ENCODE measurements at regions not wholly inside any gene's neighbourhood (a gene's known extent, or its start where the extent isn't known, plus 50 kb on each side); places are given as distances from the start of the nearest gene placed in this dataset.

DNA sequence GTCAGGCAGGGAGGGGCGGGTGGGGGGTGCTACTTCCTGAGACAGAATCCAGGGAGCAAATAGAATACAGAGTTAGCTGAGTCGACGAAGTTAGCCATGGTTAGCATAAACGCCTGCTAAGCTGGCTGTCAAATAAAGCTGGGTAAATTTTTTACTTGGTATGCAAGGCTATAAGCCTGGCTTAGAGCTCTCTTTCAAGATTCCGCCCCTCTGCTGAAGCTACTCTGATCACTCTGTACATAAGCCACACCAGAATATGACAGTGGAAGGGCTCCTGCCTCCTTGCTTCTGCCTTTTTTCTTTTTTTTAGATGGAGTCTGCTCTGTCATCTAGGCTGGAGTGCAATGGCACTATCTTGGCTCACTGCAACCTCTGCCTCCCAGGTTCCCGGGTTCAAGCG lies 58.3 kb downstream of the CYRIA start:
- no peak for TF ChIP-seq TOX (CRISPR knock-in tag; IDR thresholded peaks at IDR 0.05; ENCODE audit: borderline replicate concordance)
- TF ChIP-seq, protein P1, sequence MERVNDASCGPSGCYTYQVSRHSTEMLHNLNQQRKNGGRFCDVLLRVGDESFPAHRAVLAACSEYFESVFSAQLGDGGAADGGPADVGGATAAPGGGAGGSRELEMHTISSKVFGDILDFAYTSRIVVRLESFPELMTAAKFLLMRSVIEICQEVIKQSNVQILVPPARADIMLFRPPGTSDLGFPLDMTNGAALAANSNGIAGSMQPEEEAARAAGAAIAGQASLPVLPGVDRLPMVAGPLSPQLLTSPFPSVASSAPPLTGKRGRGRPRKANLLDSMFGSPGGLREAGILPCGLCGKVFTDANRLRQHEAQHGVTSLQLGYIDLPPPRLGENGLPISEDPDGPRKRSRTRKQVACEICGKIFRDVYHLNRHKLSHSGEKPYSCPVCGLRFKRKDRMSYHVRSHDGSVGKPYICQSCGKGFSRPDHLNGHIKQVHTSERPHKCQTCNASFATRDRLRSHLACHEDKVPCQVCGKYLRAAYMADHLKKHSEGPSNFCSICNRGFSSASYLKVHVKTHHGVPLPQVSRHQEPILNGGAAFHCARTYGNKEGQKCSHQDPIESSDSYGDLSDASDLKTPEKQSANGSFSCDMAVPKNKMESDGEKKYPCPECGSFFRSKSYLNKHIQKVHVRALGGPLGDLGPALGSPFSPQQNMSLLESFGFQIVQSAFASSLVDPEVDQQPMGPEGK (CRISPR knock-in tag; IDR thresholded peaks at IDR 0.05; ENCODE audit: borderline replicate concordance), result no peak
- no peak for TF ChIP-seq ZFP3 (CRISPR knock-in tag; IDR thresholded peaks at IDR 0.05)
